T-helper 17 cell (primary cell): ENCODE measurements at regions not wholly inside any gene's neighbourhood (a gene's known extent, or its start where the extent isn't known, plus 50 kb on each side); places are given as distances from the start of the nearest gene placed in this dataset.

Experiments
- ATAC-seq: fragments of 150-1000 bp; cut with Tn5 transposase; 2 replicates; pipeline ENCODE4 v1.10.0; 2021; ENCODE audit warnings: mild to moderate bottlenecking, moderate library complexity
- DNase-seq, 3 donors: peaks; one replicate each; pipeline versions ENCODE4 v3.0.0 to v3.0.0-alpha.2; 2020 to 2021
- H3K9me3 ChIP-seq: one replicate; pipeline ENCODE4 v1.7.0; 2013; ENCODE audit warnings: low read length, mild to moderate bottlenecking; ENCODE audit not compliant: control insufficient read depth, poor library complexity, severe bottlenecking
- H3K27ac Mint-ChIP-seq: one replicate; pipeline ENCODE4 v1.8.0; 2022; ENCODE audit warnings: mild to moderate bottlenecking, moderate library complexity, mixed read lengths
- H3K27me3 Mint-ChIP-seq: one replicate; pipeline ENCODE4 v1.8.0; 2022; ENCODE audit warnings: mixed read lengths
- H3K36me3 Mint-ChIP-seq: one replicate; pipeline ENCODE4 v1.8.0; 2022; ENCODE audit warnings: low read depth, mixed read lengths
- H3K4me1 Mint-ChIP-seq: one replicate; pipeline ENCODE4 v1.8.0; 2022; ENCODE audit warnings: mild to moderate bottlenecking, mixed read lengths
- H3K4me3 Mint-ChIP-seq: one replicate; pipeline ENCODE4 v1.8.0; 2022; ENCODE audit warnings: mild to moderate bottlenecking, moderate library complexity, mixed read lengths

- H3K36me3 Mint-ChIP-seq: peaks cover 2% of the 10 kb centered on the region
- peaks cover 6% of the 10 kb centered on the region for H3K9me3 ChIP-seq
- H3K27me3 Mint-ChIP-seq: peaks cover under 1% of the 10 kb centered on the region
- ATAC-seq (no peak), DNase-seq (no peak)
- no peak overlapping the region for H3K4me3 Mint-ChIP-seq
- no peak overlapping the region for H3K27ac Mint-ChIP-seq
- H3K4me1 Mint-ChIP-seq: no peaks in the 10 kb centered on the region
Observed at GRCh38 chr13:48761256-48761655, 107.5 kb downstream of the CYSLTR2 start.

GRCh38 chr13:48769107-48769704 lies 115.5 kb downstream of the CYSLTR2 start:
- Mint-ChIP-seq H3K36me3 (peaks cover 2% of the 10 kb centered on the region), H3K4me3 (no peak overlapping the region), H3K4me1 (peaks cover 9% of the 10 kb centered on the region), H3K27ac (no peak overlapping the region), H3K27me3 (peaks cover 40% of the 10 kb centered on the region)
- H3K9me3 ChIP-seq: peaks cover 6% of the 10 kb centered on the region
- ATAC-seq (peak; percentile 100), DNase-seq (peak; percentile 40 to 76 (median 54))

- no peak for DNase-seq
- no peaks in the 10 kb centered on the region for H3K9me3 ChIP-seq
- no peak for ATAC-seq
- Mint-ChIP-seq H3K4me1 (peaks cover 13% of the 10 kb centered on the region), H3K36me3 (peaks cover 5% of the 10 kb centered on the region), H3K27me3 (peaks cover 51% of the 10 kb centered on the region), H3K4me3 (no peak overlapping the region), H3K27ac (no peak overlapping the region)
Observed at GRCh38 chr13:48770372-48770771, 116.6 kb downstream of the CYSLTR2 start.

GRCh38 chr13:48772908-48773307 lies 119.2 kb downstream of the CYSLTR2 start:
- Mint-ChIP-seq H3K4me3 (no peak overlapping the region), H3K27ac (no peak overlapping the region), H3K27me3 (peaks cover 62% of the 10 kb centered on the region), H3K4me1 (peaks cover 13% of the 10 kb centered on the region), H3K36me3 (peaks cover 5% of the 10 kb centered on the region)
- no peaks in the 10 kb centered on the region for H3K9me3 ChIP-seq
- DNase-seq (no peak), ATAC-seq (no peak)

GRCh38 chr13:48773531-48774275 lies 120.0 kb downstream of the CYSLTR2 start:
- H3K9me3 ChIP-seq: no peaks in the 10 kb centered on the region
- H3K4me3 Mint-ChIP-seq: no peak overlapping the region
- no peak for DNase-seq
- H3K36me3 Mint-ChIP-seq: peaks cover 4% of the 10 kb centered on the region
- no peak for ATAC-seq
- H3K4me1 Mint-ChIP-seq: peaks cover 13% of the 10 kb centered on the region
- H3K27ac Mint-ChIP-seq: peak overlapping the region; percentile 39
- H3K27me3 Mint-ChIP-seq: peaks cover 56% of the 10 kb centered on the region

- no peaks in the 10 kb centered on the region for H3K9me3 ChIP-seq
- DNase-seq: no peak
- H3K4me1 Mint-ChIP-seq: peaks cover 11% of the 10 kb centered on the region
- H3K27me3 Mint-ChIP-seq: peaks cover 50% of the 10 kb centered on the region
- peaks cover 4% of the 10 kb centered on the region for H3K36me3 Mint-ChIP-seq
- no peak overlapping the region for H3K27ac Mint-ChIP-seq
- H3K4me3 Mint-ChIP-seq: no peak overlapping the region
- no peak for ATAC-seq
Observed at GRCh38 chr13:48775285-48775684, 121.6 kb downstream of the CYSLTR2 start.

GRCh38 chr13:48775804-48776203 lies 122.1 kb downstream of the CYSLTR2 start:
- DNase-seq (no peak), ATAC-seq (no peak)
- Mint-ChIP-seq H3K4me3 (no peak overlapping the region), H3K27ac (no peak overlapping the region), H3K27me3 (peaks cover 50% of the 10 kb centered on the region), H3K36me3 (peaks cover 4% of the 10 kb centered on the region), H3K4me1 (peaks cover 11% of the 10 kb centered on the region)
- no peaks in the 10 kb centered on the region for H3K9me3 ChIP-seq

- Mint-ChIP-seq H3K4me3 (no peak overlapping the region), H3K27ac (no peak overlapping the region), H3K27me3 (peaks cover 45% of the 10 kb centered on the region), H3K4me1 (peaks cover 11% of the 10 kb centered on the region), H3K36me3 (peaks cover 4% of the 10 kb centered on the region)
- no peak for ATAC-seq
- DNase-seq: no peak
- H3K9me3 ChIP-seq: no peaks in the 10 kb centered on the region
Observed at GRCh38 chr13:48776401-48776800, 122.7 kb downstream of the CYSLTR2 start.

- peaks cover 5% of the 10 kb centered on the region for H3K4me1 Mint-ChIP-seq
- H3K36me3 Mint-ChIP-seq: peaks cover 4% of the 10 kb centered on the region
- no peak for ATAC-seq
- no peak overlapping the region for H3K27ac Mint-ChIP-seq
- DNase-seq: no peak
- peaks cover 34% of the 10 kb centered on the region for H3K27me3 Mint-ChIP-seq
- no peak overlapping the region for H3K4me3 Mint-ChIP-seq
- H3K9me3 ChIP-seq: peaks cover 4% of the 10 kb centered on the region
Observed at GRCh38 chr13:48778610-48779009, 124.9 kb downstream of the CYSLTR2 start.

GRCh38 chr13:48780713-48781341 lies 127.1 kb downstream of the CYSLTR2 start:
- Mint-ChIP-seq H3K4me1 (peaks cover under 1% of the 10 kb centered on the region), H3K27me3 (peaks cover 14% of the 10 kb centered on the region), H3K4me3 (no peak overlapping the region), H3K27ac (no peak overlapping the region), H3K36me3 (no peaks in the 10 kb centered on the region)
- ATAC-seq (no peak), DNase-seq (no peak)
- H3K9me3 ChIP-seq: peaks cover 4% of the 10 kb centered on the region

- Mint-ChIP-seq H3K36me3 (no peaks in the 10 kb centered on the region), H3K4me3 (no peak overlapping the region), H3K27ac (no peak overlapping the region), H3K27me3 (peaks cover 6% of the 10 kb centered on the region), H3K4me1 (peaks cover 2% of the 10 kb centered on the region)
- peaks cover 4% of the 10 kb centered on the region for H3K9me3 ChIP-seq
- DNase-seq: no peak
- no peak for ATAC-seq
Observed at GRCh38 chr13:48782429-48782840, 128.7 kb downstream of the CYSLTR2 start.

- DNase-seq (no peak), ATAC-seq (no peak)
- peaks cover 4% of the 10 kb centered on the region for H3K9me3 ChIP-seq
- Mint-ChIP-seq H3K4me3 (no peak overlapping the region), H3K36me3 (no peaks in the 10 kb centered on the region), H3K27me3 (peaks cover 4% of the 10 kb centered on the region), H3K4me1 (peaks cover 2% of the 10 kb centered on the region), H3K27ac (no peak overlapping the region)
Observed at GRCh38 chr13:48783181-48783630, 129.5 kb downstream of the CYSLTR2 start.

GRCh38 chr13:48783695-48784230 lies 130.0 kb downstream of the CYSLTR2 start:
- H3K4me3 Mint-ChIP-seq: no peak overlapping the region
- no peak overlapping the region for H3K27ac Mint-ChIP-seq
- H3K9me3 ChIP-seq: peaks cover 4% of the 10 kb centered on the region
- peaks cover 4% of the 10 kb centered on the region for H3K27me3 Mint-ChIP-seq
- ATAC-seq (no peak), DNase-seq (no peak)
- H3K36me3 Mint-ChIP-seq: no peaks in the 10 kb centered on the region
- H3K4me1 Mint-ChIP-seq: peaks cover 2% of the 10 kb centered on the region
